ENCODE measurements at regions not wholly inside any gene's neighbourhood (a gene's known extent, or its start where the extent isn't known, plus 50 kb on each side); places are given as distances from the start of the nearest gene placed in this dataset.

- Histone ChIP-seq H4K20me1 (ENCODE audit: insufficient read depth, low read length) (no peaks in the 10 kb centered on the region), H2AFZ (ENCODE audit: insufficient read depth, low read depth, low read length, poor library complexity, severe bottlenecking) (no peak overlapping the region), H3K4me3 (replicated peaks in 1 of 3; ENCODE audit: low read depth in 2 of 3, low read length in 3 of 3) (no peak overlapping the region), H3K4me1 (ENCODE audit: control insufficient read depth in 1 of 2, insufficient read depth in 2 of 2, low read length in 2 of 2) (no peaks in the 10 kb centered on the region), H3K27ac (ENCODE audit: low read depth in 1 of 2, low read length in 2 of 2) (no peak overlapping the region), H3K36me3 (replicated peaks in 1 of 2; ENCODE audit: control insufficient read depth in 1 of 2, insufficient read depth in 2 of 2, low read length in 2 of 2) (no peaks in the 10 kb centered on the region), H3K9ac (ENCODE audit: insufficient read depth, low read length, poor library complexity, severe bottlenecking) (no peak overlapping the region), H3K79me2 (ENCODE audit: insufficient read depth, low read length) (no peaks in the 10 kb centered on the region), H3K27me3 (ENCODE audit: control insufficient read depth in 2 of 2, insufficient read depth in 2 of 2, low read length in 2 of 2) (no peaks in the 10 kb centered on the region), H3K9me3 (replicated peaks in 1 of 2; ENCODE audit: control insufficient read depth in 1 of 2, insufficient read depth in 1 of 2, low read length in 2 of 2) (peaks cover 0 to 8% of the 10 kb centered on the region in 2 donors), H3K4me2 (replicated peaks; ENCODE audit: extremely low read depth, low read length, poor library complexity, severe bottlenecking) (no peak overlapping the region)
- Mint-ChIP-seq H3K9me3 (peaks cover 3 to 11% (median 5%) of the 10 kb centered on the region in 7 donors), H3K27ac (peak overlapping the region in 1 of 7 donors; percentile 11), H3K27me3 (ENCODE audit: low read depth in 3 of 3) (peaks cover 0 to 1% (median 0%) of the 10 kb centered on the region in 3 donors), H3K4me1 (no peaks in the 10 kb centered on the region), H3K4me3 (no peak overlapping the region), H3K36me3 (no peaks in the 10 kb centered on the region)
- no peak for DNase-seq
- intact Hi-C loops (cut with micrococcal nuclease) = no loop called here
- WGBS (ENCODE audit: insufficient coverage) = 81% methylated on average over 5 of the region's 9 CpGs
- no peak for TF ChIP-seq CTCF (IDR thresholded peaks at IDR 0.05)
Observed at GRCh38 chr4:11529625-11530201, 101.0 kb upstream of the HS3ST1 start.

- H3K36me3 Mint-ChIP-seq = no peaks in the 10 kb centered on the region
- no peak overlapping the region for H3K27ac ChIP-seq (ENCODE audit: low read depth in 1 of 2, low read length in 2 of 2)
- no peak overlapping the region for H3K27ac Mint-ChIP-seq
- no CpG with 5 or more reads among the region's 1 CpG for WGBS (ENCODE audit: insufficient coverage)
- no peaks in the 10 kb centered on the region for H4K20me1 ChIP-seq (ENCODE audit: insufficient read depth, low read length)
- intact Hi-C loops (cut with micrococcal nuclease) = no loop called here
- no peak overlapping the region for H3K4me2 ChIP-seq (replicated peaks; ENCODE audit: extremely low read depth, low read length, poor library complexity, severe bottlenecking)
- no peak overlapping the region for H3K4me3 Mint-ChIP-seq
- no peak overlapping the region for H3K9ac ChIP-seq (ENCODE audit: insufficient read depth, low read length, poor library complexity, severe bottlenecking)
- H3K4me3 ChIP-seq (replicated peaks in 1 of 3; ENCODE audit: low read depth in 2 of 3, low read length in 3 of 3) = no peak overlapping the region
- H3K4me1 ChIP-seq (ENCODE audit: control insufficient read depth in 1 of 2, insufficient read depth in 2 of 2, low read length in 2 of 2) = no peaks in the 10 kb centered on the region
- H3K4me1 Mint-ChIP-seq = no peaks in the 10 kb centered on the region
- no peaks in the 10 kb centered on the region for H3K36me3 ChIP-seq (replicated peaks in 1 of 2; ENCODE audit: control insufficient read depth in 1 of 2, insufficient read depth in 2 of 2, low read length in 2 of 2)
- H2AFZ ChIP-seq (ENCODE audit: insufficient read depth, low read depth, low read length, poor library complexity, severe bottlenecking) = no peak overlapping the region
- H3K27me3 Mint-ChIP-seq (ENCODE audit: low read depth in 3 of 3) = peaks cover 0 to 1% (median 0%) of the 10 kb centered on the region in 3 donors
- DNase-seq = no peak
- peaks cover 0 to 3% of the 10 kb centered on the region in 2 donors for H3K9me3 ChIP-seq (replicated peaks in 1 of 2; ENCODE audit: control insufficient read depth in 1 of 2, insufficient read depth in 1 of 2, low read length in 2 of 2)
- H3K9me3 Mint-ChIP-seq = peaks cover 0 to 4% (median 2%) of the 10 kb centered on the region in 7 donors
- H3K79me2 ChIP-seq (ENCODE audit: insufficient read depth, low read length) = no peaks in the 10 kb centered on the region
- TF ChIP-seq CTCF (IDR thresholded peaks at IDR 0.05) = no peak
- no peaks in the 10 kb centered on the region for H3K27me3 ChIP-seq (ENCODE audit: control insufficient read depth in 2 of 2, insufficient read depth in 2 of 2, low read length in 2 of 2)
Observed at GRCh38 chr4:11525085-11525484, 96.4 kb upstream of the HS3ST1 start.
